ENCODE measurements at regions not wholly inside any gene's neighbourhood (a gene's known extent, or its start where the extent isn't known, plus 50 kb on each side); places are given as distances from the start of the nearest gene placed in this dataset.
A peak's percentile ranks its signal among the peaks of the same experiment; 100 is the strongest.
"Not testable (repeated sequence)": the region's sequence is repeated elsewhere in the genome, so short reads cannot be mapped to it uniquely, and the experiment has no call there.

DNA sequence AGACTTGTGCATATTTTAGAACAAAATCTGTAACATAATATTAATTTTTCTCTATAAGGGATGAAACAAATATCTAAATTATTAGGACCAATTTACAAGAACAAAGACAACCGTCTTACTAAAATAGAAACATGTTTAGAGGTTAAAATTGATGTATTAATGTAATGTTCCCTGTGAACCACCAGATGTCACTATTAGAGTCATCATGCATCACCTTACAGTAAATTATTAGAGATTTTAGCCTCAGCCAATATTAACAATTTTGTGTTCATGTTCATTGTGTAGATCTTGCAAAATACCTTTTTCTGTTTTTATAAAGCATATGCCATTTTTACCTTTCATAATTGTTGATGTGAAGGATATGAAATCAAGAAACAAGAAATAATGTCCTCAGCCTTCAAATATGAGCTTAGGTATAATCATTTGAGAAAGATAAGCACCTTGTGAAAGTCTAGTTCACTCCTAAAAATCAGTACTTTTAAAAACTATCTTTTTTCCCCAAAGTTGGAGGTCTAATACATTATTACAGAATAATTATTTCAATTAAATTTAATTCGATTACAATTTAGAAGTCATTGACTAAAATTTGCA, 344.3 kb upstream of the KCNH7 start:
- peak; percentile 46 for DNase-seq

DNA sequence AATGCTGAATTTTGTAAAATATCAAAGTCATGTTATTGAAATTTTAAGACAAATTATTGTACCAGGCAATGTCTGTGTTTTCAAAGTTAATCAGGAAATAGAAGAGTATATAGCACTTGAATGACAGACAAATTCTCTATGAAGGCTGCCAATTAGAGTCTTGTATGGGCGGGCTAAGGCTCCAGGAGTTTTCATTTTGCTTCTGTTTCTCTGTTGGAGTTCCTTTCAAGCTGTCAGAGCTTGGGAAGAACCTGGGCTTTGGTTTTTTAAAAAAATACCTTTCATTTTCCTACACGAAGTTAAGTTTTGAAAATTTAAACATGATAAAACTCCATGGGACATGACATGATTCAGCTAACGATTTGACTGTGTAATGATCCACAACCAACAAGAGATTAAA, 339.0 kb upstream of the KCNH7 start:
- no peak for DNase-seq

DNA sequence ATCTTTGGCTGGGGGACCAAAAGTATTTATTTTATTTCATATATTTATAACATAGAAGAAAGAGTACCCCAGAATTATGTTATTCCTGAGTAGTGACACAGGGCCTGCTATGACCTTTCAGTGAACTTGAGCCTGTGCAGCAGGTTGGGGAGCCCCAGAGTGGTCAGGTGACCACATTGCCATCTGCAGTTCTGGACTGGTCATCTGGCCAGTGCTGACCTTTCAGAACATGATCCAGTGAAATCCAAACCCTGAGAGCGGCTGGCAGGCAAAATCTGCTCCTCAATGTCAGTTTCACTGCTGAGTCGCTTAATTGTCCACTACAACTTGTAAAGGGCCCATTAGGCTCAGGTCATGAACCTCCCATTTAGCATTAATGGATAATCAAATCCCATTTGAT, 336.7 kb upstream of the KCNH7 start:
- no peak for DNase-seq

DNA sequence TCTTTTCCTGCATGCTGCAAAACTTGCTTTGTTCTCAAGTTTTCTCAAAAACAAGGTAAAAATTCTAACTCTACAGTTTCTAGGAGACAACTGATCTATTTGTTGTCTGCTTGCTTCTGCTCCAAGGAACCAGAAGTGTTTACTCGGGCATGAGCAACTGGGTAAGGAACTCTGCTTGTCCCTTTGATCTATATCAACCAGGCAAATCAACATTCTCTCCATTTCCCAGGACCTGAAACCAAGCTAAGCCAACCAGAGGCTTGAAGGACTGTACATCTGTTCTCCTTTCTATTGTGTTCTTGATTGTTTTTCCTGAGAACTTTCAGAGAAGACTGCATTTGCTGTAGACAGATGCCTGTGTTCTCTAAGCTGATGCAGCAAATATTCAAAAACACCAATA, 335.0 kb upstream of the KCNH7 start:
- no peak for DNase-seq

DNA sequence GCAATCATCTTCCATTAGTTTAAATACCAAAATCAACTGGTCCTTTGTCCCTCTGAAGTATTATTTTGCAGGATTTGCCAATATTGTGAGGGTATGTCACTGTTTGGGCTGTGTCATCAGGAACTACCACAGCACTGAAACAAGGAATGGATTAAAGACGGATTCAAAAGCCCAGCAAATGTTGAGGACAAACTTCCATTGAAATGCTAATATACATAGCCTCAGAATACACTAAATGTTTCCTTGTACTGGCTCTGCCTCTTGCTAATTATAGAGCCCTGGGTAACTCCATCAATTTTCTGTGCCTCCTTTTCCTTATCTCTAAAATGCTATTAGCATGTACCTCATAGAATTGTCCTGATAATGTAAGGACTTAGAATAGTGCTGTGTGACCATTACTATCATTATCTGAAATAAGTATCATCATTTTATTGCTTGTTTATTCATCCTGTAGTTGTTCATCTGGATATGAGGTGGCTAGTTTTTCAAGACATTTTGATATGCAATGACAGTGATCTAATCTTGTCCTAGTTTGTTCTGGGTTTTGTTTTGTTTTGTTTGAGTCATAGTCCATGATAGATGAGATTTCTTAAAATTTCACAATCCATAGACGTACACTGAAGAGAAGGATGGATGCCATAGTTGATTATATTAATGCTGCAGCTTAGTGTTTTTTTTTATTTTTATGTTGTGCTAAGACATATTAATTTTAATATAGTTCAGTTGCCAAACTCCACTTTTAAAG, 333.4 kb upstream of the KCNH7 start:
- no peak for DNase-seq

DNA sequence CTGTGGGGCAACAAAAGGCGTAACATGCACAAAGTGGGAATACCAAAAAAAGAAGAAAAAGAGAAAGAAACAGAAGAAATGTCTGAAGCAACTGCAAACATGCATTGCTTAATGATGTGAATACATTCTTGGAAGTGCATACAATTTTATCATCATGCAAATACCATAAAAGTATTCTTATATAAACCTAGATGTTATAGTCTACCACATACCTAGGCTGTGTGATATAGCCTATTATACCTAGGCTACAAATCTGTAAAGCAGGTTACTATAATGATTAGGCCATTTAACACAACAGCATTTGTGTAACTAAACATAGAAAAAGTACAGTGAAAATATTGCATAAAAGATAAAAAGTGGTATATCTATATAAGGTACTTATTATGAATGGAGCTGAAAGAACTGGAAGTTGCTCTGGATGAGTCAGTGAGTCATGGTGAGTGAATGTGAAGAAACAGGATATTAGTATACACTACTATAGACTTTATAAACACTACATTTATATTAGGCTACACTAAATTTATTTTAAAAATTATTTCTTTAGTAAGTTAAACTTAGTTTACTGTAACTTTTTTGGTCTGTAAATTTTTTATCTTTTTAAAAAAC, 319.4 kb upstream of the KCNH7 start:
- DNase-seq: no peak

DNA sequence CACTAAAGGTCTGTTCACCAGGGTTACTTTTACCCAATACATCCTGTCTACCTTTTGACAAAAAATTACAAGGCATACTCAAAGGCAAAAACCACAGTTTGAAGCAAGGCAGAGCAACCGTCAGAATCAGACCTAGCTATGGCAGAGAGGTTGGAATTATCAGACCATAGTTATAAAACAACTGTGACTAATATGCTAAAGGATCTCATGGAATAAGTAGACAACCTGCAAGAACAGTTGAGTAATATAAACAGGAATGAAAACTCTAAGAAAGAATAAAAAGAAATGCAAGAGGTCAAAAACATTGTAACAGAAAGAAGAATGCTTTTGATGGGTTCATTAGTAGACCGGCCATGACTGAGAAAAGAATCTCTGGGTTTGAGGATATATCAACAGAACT, 318.8 kb upstream of the KCNH7 start:
- DNase-seq: no peak

DNA sequence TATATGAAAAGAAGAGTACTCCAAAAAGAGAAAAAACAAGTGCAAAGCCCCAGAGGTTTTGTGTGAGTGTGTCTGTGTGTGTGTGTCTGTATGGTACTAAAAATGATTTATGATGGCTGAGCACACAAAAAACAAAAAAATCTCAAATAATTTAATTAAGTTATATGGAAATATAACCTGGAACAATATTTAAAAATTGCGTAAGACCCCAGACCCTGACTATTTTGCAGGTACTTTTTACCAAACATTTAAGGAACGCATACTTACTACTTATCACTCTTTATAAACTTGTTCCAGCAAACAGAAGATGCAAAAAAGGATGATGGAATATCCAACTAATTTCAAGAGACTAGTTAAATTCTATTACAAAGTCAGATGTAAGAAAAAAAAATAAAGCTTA, 317.4 kb upstream of the KCNH7 start:
- no peak for DNase-seq

DNA sequence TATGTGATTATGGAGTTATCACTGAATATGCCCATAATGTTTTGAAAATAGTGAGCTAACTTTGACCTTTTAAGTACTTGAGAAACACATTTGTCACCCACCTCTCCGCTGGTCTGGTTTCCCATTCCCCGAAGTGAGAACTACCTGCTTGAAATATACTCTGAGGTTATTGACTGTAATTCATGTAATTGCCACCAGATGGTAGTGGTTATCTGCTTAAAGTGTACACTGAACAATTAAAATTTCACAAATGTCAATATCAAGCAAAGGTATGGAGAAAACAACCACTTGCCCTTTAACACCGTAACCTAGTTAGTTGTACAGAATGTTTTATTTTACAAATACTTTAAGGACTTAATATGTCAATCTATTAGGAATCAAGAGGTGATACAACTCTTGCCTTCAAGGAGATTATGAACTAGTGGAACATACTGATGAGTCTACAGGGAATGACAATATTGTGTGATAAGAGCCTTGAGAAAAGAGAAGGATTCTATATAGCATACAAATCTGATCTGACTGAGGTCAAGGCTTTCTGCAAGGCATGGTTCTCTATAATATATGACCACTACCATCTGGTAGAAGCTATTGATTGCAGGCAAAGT, 316.8 kb upstream of the KCNH7 start:
- DNase-seq: peak; percentile 75

DNA sequence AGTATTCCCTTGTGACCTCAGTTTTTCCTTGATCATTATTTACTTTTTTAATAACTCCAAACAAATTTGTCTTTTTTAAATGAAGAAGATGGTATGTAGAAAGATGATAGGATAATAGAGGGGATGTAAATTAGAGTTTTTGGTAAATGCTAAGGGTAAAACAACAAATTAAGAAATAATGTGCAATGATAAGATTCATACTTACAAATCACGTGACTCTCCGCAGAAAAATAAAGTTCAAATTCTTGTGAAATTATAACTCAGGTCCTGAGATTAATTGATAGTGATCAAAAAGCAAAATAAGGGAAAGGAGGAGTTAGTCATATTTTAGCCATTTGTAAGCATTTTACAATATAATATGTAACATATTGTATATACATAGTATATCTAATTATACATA, 304.1 kb upstream of the KCNH7 start:
- DNase-seq: no peak

DNA sequence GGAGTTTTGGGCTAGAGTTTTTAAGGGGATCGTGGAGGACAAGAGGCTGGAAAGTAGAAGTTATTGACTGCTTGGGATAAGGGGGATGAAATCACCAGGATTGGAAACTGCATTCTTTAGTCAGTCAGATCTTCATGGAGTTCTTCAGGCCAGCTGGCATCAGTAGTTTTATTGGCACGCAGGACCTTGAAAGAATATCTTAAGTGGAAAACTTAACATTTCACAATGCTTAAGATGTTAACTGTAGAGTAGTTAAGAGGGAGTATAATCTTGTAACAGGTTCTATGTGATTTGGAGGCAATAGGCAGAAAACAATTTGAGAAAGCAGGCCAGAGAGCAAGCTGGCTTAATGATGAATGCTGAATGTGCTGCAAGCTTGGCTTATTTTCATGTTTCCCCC, 300.4 kb upstream of the KCNH7 start:
- no peak for DNase-seq

DNA sequence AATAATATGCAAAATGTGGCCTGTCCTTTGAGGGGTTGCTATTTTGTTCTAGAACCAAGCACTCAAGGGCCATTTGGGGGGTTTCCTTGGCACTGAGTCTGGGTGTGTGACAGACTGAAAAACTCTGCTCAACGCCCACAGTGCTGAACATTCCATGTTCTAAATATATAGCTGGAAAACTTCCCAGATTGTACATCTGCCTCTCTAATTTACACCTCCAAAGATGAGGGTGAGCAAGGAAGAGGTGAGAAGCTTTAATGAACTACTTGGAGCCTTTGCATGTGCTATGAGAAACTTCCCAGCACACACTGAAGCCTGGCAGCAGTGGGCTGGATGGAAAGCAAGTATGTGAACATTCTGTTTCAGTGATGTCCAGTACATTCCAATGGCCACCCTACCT, 296.7 kb upstream of the KCNH7 start:
- no peak for DNase-seq

DNA sequence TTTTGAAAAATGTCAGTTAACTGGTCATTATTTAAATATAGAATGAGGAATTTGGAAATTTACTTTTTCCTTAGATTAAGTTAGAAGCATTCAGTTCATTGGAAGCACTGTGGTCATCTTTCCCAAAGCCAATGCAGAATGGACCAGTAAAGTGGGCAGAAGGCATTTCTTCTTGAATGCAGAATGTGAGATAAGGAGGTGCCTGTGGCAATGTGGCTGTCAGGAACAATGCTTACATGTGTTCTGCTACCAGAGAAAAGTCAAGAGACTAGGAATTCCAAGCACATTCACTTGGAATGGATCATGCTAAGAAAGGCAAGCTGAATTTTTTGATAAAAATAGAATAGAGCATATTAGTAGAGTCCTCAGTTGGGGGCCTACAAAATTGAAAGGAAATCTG, 295.0 kb upstream of the KCNH7 start:
- DNase-seq: no peak

DNA sequence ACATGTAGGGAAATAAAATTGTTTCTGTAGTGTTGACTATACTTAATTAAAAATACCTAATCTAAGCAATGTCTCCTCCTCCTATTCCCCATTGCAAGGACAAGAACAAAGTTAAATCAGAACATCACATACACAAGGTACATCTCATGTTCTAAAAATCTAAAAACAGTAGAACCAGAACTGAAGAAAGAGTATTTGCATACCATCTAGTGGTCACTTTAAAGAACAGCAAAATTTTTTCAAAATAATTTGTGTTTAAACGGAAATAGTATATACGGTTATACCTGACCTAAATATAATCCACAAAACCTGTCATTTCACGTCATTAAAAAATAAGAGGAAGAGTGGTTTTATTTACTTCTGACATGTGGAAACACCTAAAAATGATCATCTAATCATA, 294.3 kb upstream of the KCNH7 start:
- DNase-seq: peak; percentile 26

DNA sequence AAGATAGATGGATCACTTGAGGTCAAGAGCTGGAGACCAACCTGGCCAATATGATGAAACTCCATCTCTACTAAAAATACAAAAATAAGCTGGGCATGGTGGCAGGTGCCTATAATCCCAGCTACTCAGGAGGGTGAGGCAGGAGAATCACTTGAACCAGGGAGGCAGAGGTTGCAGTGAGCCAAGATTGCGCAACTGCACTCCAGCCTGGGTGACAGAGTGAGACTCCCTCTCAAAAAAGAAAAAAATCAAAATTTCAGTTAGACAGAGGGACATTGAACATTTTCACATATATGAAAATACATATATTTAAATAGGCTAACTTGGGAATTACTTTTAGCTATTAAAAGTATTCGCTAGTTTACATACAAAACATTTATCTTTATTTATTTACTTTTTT, 293.6 kb upstream of the KCNH7 start:
- DNase-seq: not testable (repeated sequence)

DNA sequence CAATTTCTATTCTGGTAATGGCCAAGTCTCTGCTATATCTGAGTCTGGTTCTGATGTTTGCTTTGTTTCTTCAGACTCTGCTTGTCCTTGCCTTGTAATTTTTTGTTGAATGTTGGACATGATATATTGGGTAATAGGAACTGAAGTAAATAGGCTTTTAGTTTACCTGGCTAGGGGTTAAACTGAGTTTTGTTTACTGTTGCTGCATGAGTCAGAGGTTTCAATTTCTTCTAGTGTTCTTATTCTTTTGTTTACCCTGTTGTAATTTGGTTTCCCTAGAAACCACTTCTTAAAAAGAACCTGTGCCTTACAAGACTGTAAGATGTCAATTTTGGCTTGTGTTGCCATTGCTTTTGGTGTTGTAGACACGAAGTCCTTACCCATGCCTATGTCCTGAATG, 285.0 kb upstream of the KCNH7 start:
- no peak for DNase-seq

DNA sequence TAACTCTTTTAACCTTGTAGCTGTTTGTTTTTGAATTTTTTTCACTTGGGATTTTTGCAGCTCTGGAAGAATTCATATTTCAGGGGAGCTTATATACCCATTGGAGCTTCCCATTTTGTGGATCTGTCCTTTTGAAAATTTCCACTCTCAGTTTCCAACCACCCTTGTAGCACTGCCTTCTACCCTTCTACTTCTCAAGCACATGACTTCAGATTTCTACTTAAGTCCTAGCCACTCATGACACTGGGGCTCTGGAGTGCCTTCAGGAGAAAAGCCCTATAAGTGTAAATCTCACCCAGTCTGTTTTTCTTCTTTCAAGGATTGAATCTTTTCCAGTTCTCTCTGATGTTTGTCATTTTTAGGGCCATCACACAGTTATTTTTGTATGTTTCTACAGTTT, 283.7 kb upstream of the KCNH7 start:
- no peak for DNase-seq

DNA sequence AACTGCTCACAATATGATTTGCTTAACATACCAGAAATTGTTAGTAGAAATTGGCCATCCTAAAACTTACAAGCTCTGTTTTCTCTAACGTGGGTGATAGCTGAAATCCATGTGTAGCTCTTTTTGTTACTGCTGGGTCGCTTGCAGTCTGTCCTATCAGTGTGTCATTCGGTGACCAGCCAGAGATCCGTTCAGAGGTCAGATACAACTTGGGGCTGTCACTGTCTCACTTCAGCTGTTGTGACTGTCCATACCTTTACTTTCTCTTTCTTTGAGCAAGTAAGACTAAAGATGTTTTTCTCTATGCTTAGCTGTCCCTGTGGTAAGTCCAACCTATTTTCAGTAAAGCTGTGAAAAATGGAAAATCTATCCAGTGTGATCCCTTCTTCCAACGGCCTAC, 282.9 kb upstream of the KCNH7 start:
- DNase-seq: no peak

DNA sequence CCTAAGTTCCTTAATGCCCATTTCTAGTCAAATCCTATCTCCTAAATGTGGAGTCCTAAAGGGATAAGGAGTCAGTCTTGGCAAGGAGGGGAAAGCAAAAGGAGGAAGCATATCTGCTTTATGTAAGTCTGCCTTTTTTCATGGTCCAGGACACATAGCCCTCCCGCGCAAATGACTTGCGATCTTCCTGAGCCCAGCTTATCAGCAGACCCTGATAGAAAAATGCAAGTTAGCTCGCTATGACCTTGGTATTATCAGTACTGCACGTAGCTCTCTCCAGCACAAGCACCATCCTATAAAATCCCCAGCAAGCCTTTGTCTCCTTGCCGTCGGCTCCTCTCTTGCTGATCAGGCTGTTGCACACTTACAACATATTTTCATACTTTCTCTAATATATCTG, 281.4 kb upstream of the KCNH7 start:
- no peak for DNase-seq

DNA sequence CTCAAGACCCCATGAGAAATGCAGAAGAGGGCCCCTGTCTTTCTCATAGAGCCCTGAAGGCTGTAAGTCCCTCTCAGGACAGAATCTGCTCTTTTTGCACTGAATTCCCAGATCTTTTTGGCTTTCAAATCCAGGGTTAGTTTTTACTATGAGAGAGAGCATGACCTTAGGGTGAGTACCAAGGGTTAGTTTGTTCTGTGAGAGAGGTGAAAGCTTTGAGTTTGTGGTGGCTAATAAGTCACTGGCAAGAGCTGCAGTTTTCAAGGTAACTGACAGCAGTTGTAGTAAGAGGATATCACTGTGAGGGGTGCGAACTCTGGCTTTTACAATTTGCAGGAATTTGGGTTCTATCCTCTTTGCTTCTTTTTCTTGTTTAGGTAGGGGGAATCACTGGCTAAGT, 248.4 kb upstream of the KCNH7 start:
- no peak for DNase-seq

DNA sequence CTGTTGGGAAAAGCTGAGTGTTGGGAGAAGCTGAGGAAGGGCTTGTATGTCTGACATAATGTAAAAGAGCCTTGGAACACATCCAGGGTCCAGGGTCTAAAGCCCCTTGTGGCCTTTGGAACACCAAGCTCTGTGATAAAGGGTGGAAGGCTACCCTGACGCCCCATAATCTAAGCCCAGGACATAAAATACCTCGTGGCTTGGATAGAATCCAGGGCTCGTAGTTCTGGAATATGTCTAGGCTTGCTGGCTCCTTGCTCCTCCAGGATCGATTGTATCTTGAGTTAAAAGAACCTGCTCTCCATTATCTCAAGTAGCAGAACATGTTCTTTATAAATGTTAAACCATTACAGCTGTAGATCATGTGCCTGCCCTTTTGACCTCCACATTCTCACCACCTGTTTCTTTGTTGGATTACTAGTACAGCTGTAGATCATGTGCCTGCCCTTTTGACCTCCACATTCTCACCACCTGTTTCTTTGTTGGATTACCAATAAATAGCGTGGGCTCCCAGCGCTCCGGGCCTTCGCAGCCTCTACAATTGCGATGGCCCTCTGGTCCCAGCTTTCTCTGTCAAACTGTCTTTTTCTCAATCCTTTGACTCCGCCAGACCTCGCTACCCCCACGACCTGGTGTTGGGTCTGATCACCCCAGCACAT, 246.9 kb upstream of the KCNH7 start:
- DNase-seq: peak; percentile 61

DNA sequence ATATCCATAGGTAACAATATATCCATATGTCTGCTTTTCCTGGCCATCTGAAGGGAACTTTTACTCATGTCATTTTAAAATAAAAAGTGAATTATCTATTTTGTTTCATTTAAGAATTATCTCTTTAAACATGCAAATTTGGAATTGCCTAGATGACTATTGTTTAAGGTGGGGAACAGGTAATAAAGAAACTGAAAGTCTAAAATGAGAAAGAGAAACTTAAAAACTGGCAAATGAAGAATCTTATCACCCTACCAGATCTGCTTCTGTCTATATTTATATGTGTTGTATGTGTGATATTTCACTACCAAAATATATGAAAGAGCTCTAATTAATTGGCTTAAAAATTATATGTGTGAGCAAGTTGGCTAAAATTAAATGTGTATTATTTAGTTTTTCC, 243.2 kb upstream of the KCNH7 start:
- DNase-seq: no peak

DNA sequence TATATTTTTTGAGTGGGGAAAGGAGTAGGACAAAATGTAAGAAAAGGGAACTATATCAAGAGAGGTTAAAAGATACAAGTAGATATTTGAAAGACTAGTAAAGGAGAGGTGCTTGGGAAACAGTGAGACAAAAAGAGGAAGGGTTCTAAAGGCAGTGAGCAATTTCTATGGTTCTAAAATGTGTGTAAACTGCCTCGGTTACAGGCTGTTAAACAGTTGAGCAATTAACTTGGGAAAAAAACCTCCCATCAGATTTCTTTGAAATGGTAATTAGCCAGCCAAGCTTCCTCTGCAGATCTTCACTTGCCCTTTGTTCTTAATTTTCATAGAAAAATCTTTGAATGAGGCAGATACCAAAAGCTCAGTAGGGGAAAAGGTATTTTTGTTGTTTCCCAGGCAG, 238.7 kb upstream of the KCNH7 start:
- DNase-seq: no peak

DNA sequence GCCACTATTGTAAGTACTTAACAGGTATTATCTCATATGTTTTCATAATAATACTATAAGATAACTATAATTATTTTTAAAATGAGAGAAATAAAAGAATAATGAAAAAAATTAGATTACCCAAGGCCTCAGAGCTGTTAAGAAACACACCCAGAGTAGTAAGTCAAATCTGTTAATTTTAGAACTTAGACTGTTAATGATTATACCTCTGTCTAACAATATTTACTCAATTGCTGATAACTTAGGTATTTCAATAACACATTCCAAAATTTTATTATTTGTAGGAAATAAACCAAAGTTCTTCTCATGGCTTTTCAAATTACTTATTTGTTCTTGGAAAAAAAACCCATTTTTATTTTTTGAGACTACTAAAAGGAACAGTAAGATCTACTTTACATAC, 227.5 kb upstream of the KCNH7 start:
- no peak for DNase-seq

Data from NCI-H82 (cell line).